CD1c-positive myeloid dendritic cell (primary cell): ENCODE measurements at regions not wholly inside any gene's neighbourhood (a gene's known extent, or its start where the extent isn't known, plus 50 kb on each side); places are given as distances from the start of the nearest gene placed in this dataset.

Experiments
- DNase-seq: peaks from one replicate; pipeline ENCODE4 v3.0.0-alpha.2; 2016; ENCODE audit errors: extremely low spot score

- DNase-seq, result no peak
These were observed 112.4 kb upstream of the ID2 start for GRCh38 chr2:8569332-8569930.

DNA sequence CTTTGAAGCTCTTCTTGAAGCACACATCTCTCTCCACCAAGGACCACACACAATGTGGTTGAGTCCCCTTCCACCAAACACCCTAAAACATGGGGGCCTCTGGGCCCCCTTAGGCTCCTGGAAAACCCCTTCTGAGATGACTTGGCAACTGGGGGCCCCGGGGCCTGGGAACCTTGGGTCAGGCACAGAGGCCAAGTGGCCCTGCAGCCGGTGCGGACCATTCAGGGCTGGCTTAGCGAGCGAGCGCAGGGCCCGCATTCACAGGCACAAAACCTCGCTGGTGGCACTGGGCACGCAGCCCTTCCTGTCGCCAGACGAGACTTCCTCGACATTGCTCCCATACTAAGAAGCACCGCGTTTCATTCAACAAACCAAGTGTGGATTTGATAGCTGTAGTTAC lies 111.2 kb upstream of the ID2 start:
- no peak for DNase-seq

DNA sequence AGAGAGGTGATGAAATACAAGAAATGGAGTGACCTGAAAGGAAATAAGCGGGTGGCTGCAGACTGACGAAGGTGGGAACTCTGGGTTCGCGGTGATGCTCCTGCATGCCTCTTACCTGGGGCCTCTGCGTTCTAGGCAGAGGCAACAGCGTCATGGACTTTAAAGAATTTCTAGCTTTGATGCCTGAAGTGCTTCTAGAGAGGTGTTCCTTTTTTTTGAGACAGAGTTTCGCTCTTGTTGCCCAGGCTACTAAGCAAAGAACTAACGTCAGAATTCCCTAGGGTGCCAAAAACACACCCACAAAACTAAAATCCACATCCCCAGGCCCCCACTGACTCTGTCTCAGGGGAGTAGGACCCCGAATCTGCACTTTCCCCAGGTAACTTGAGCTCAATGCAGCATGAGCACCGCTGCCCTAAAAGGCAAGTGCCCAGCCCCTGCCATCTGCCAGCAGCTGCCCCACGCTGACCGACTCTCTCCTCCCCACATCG lies 110.5 kb upstream of the ID2 start:
- no peak for DNase-seq

- no peak for DNase-seq
These were observed 109.9 kb upstream of the ID2 start for GRCh38 chr2:8571792-8572499.

DNA sequence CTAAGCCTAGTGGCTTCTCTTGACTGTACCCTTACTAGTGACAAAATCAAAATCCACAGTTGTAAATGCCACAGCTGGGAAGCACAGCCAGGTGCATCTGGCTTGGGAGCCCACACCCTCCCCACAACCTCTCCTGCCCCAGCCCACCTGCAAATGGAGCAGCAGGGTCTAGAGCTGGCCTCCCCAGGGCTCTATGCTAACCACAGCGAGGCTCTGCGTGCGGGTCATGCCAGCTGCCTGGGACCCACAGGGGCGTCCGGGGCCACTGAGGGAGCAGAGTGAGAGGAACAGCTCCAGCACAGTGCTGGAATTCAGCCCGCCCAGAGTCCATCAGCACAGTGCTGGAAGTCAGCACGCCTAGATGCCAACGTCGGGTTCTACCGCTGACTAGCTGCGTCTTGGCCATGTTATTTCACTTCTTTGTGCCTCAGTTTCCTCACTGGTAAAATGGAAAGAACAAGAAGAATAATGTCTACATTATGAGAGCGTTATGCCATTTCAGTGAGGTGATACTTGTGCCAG lies 109.1 kb upstream of the ID2 start:
- no peak for DNase-seq

DNA sequence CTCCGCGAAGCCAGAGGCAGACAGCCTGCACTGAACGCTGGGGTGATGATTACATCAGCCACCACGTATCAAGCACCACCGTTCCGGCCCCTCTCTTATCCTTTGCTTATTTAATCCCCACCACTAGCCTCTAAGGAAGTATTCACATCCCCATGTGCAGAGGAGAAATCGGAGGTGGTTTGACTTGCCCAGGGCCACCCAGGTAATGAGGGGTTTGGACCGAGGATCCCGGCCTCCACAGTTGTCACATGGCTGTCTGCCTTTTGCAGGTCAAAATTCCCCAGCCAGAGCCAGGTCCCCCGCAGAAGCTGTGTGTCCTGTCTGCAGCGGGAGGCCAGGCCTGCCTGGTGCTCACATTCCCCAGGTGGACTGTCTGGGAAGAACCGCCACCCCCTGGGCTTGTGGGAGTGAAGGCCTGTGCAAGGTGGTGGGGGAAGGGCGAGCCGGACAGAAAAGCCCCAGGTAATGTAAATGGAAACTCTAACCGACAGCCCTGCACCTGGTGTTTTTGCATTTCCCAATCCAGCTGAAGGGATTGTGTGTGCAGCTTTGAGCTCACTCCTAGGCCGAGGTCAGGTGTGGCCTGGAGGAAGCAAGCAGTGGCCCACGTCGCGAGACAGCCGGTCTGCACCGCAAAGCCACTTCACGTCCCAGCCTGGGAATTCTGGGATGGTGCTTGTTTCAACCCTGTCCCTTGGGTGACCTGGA lies 108.5 kb upstream of the ID2 start:
- no peak for DNase-seq

- DNase-seq, result no peak
These were observed 108.0 kb upstream of the ID2 start for GRCh38 chr2:8573942-8574195.

DNA sequence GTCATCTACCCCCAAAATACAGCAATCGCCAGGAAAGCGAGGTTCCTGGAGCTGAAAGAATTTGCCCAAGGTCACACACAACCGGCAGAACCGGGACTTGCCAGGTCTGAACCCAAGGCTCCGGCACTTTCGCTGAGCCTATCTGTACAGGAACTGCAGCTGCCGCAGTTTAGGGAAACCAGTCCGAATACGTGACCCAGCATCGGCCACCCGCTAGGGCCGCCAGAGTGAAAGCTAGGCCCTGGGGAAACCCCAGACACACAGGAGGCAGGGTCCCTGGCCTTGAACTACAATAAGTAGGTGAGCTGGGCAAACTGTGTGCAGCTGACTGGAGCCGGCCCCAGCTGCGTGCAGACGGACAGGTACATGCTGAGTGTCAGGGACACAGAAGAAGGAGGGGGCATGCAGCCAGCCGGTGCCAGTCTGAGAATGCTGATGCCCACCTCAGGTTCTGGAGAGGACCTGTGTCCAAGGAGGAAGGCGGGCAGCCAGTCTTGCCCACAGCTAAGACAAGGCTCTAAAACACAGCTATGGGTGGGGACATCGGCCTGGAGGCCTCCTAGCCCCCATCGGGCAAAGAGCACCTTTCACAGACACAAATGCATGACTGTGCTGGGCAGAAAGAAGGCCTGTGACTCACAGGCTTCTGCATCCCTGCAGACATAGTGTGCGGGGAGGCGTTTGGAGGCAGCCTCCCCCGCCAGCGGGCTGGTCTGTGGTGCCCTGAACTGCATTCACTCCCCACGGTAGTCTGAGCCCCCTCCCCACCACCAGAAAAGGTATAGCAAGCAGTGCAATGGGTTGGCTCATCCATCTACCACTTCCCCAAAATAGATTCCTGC lies 107.4 kb upstream of the ID2 start:
- peak; percentile 39 for DNase-seq

GRCh38 chr2:8575038-8575833 lies 106.6 kb upstream of the ID2 start:
- peak; percentile 69 for DNase-seq

- DNase-seq, result no peak
These were observed 105.9 kb upstream of the ID2 start for GRCh38 chr2:8575834-8576423.

DNA sequence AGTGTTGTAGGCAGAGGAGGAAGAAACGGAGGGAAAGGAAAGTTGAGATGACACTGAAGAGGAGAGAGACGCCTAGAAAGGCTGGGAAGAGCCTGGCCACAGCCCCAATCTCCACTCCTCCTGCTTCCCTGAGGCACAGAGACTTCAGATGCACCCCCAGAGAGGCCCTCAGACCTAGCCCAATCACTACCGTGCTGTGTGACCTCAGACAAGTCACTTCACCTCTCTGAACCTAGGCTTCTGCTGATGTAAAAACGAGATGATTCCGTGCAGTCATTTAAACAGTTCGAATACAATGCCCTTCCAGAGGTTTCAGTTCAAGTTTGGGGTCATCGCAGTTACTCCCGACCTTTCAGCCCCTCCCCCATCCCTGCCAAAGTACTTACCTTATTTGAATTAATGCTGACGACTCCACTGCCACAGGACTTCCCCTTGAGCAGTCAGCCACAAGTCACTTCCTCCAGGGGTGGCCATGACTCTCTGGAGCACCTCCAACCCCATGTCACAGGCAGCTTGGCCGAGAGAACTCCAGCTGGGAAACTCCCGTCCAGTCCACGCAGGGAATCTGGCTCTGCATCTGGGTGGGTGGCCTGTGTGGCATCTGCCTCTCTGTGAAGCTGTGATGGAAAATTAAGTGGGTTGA lies 105.2 kb upstream of the ID2 start:
- DNase-seq, result peak; percentile 86

- no peak for DNase-seq
These were observed 104.3 kb upstream of the ID2 start for GRCh38 chr2:8577573-8577972.

DNA sequence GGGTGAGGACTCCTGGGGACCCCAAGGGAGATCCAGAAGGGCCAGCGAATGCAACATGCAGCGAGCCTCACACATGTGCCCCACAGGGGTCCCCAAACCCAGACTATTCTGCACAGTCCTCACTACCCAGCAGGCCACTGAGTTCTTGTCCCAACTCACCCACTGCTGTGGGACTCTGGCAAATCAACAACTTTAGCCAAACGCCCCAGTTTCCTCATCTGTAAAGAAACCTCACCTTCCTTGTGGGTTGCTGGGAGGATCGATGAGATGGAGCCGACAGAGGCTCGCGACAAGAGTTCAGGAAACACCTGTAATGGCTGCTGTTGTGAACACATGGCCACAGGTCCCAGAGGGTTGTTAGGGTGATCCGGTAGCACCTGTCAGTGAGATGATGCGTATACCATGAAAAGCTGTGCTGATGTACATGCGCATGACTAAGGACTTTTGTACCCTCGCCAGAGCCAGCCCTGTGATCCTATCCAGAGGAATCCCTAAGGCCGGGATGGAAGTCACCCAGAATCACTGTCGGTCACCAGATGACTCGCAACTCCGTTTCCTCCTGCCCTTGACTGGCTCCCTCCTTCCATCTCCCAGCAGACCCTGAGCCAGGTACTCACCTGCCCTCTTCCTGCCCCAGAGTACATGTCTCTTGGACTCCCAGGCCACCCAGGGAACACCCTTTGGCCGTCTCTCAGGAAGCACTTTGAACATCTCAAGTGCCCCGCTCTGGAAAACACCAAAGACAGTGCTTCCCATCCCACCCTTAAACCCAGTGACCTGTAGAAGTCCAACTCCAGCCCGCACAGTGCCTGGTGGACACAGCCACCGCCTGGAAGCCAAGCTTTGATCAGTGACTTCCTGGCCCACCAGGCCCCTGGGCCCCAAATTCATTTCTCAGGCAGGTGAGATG lies 103.3 kb upstream of the ID2 start:
- no peak for DNase-seq

DNA sequence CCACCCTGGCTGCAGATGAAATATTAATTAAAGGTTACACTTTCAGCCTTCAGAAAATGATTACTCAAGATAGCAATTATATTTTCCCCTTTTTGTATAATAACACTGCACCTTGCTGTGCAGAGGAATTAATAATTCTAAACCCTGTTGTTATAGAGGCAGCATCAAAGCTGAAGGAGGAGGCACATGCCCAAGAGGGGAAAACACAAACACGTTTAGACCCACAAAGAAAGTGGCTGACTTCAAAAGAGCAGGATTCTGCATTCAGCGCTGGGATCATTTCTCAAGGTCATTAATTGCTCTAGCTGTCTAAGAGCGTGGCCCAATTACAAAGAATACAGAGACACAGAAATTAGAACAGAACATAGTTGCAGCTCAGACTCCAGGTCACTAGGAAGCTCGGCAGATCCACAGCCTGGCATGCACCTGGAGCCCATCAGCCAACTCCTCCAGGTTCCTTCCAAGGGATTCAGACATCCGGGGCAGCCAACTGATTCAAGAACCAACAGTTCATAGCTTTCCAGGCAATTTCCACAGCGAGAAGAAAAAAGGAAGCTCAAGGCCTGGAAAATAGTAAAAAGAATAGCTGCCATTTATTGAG lies 102.3 kb upstream of the ID2 start:
- DNase-seq, result no peak

DNA sequence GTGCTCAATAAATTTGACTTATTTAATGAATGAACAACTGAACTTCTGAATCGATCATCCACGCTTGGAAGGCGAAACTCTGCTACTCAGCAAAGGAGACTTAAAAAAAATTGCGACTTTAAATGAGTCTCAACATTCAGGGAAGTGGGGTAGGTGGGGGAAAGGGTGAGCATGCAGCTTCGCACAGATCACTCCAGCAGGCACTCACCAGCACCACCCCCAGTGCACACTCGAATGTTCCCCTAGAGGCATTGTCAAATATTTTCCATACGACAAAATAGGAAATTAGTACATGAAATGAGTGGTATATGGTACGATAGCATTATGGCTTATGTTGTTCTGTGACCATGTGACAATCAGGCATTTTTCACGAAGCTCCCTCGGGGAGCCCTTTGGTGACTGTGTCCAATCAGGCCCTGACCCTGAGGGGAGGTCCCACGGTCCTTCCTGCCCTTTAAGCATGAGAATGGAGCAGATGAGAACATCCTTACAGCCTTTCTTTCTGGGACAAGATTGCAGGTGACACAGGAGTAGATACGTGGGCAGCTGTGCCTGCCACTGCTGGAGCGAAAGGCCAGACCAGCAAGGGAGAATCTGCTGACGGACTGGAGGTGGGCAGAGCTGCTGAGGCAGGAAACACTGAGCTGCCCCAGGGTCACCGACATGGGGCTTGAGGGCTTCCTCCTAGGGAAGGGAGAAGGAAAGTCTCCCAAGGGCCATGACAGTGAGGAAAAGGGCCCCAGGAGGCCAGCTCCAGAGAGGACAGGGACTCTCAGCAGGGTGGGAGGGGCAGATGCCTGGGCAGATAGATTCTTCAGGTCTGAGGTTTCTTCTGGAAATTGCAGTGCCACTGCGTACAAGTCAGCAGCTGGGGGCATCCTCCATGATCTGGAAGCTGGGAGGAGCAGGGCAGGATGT lies 101.3 kb upstream of the ID2 start:
- DNase-seq, result no peak

GRCh38 chr2:8581234-8581561 lies 100.7 kb upstream of the ID2 start:
- no peak for DNase-seq

DNA sequence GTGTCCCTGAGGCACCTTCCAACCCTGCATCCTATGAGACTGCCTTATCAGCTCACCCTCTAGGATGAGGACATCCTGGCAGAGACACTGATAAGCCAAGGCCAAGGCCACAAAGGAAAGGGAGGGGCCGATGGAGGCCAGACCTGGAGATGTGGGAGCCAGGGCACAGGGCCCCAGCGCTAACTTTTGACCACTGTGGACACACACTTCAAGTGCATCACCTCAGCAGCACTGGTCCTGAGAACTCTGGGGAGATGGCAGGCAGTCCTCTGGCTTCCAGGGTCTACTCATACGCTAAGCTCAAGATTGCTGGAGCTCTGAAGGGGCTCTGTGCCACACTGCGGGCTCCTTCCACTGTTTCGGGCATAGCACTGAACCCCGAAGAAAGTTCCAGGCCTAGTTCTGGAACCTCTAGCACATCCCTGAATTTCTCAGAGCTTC lies 100.2 kb upstream of the ID2 start:
- no peak for DNase-seq

GRCh38 chr2:8582191-8582590 lies 99.7 kb upstream of the ID2 start:
- no peak for DNase-seq
